NT2/D1 (cell line): ENCODE measurements at regions not wholly inside any gene's neighbourhood (a gene's known extent, or its start where the extent isn't known, plus 50 kb on each side); places are given as distances from the start of the nearest gene placed in this dataset.

Experiments
- YY1 ChIP-seq: IDR thresholded peaks from 2 replicates; pipeline ENCODE4 v1.6.1; 2011; ENCODE audit not compliant: insufficient read length, insufficient read depth
- ZNF274 ChIP-seq: IDR thresholded peaks from 2 replicates; pipeline ENCODE4 v1.6.1; 2011; ENCODE audit warnings: mild to moderate bottlenecking, low read depth, low read length

DNA sequence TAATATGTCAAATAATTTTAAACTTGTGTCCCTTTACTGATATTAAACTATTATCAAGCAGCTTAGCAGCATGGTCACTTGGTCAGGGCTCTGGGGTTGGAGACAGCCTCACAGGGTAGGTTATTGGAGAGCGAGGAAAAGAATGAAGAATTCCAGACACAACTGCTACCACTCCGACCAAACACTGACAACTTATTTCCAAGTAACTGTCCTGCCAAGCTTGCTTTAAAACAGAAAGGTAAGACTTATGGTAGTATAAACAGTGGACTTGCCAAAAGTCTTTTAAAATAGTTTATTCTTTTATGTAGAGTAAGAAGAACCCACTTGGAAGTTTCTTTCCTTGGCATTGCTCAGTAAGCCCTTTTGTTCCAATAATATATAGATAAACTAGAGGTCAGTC is 364.1 kb downstream of the DEPDC1B start:
- TF ChIP-seq ZNF274 (no peak), YY1 (no peak)
